WTC11 (cell line): ENCODE measurements at regions not wholly inside any gene's neighbourhood (a gene's known extent, or its start where the extent isn't known, plus 50 kb on each side); places are given as distances from the start of the nearest gene placed in this dataset.

Experiments used
- ATAC-seq: fragments of 200-7000 bp; cut with Tn5 transposase; 2 replicates; pipeline ENCODE4 v1.10.0; 2021; ENCODE audit warnings: mild to moderate bottlenecking, moderate library complexity
- CTCF ChIA-PET: fragments of 300-600 bp; sonication (Branson Sonifier 250); formaldehyde crosslinking; loops from one replicate; lab custom pipeline; 2021; ENCODE audit warnings: antibody characterized with exemption; lab: Charles Lee
- POLR2A ChIA-PET: fragments of 350-600 bp; sonication (Branson Sonifier 250); formaldehyde crosslinking; loops from one replicate; lab custom pipeline; 2021; ENCODE audit warnings: antibody characterized with exemption; lab: Charles Lee
- DNase-seq: peaks from one replicate; pipeline ENCODE4 v3.0.0; 2021; ENCODE audit warnings: low spot score
- H3K27ac Mint-ChIP-seq: 2 replicates; pipeline ENCODE4 v1.8.0; 2021; ENCODE audit warnings: mixed read lengths
- H3K27me3 Mint-ChIP-seq: 2 replicates; pipeline ENCODE4 v1.8.0; 2021; ENCODE audit warnings: low read depth, mild to moderate bottlenecking, moderate library complexity, mixed read lengths
- H3K36me3 Mint-ChIP-seq: 2 replicates; pipeline ENCODE4 v1.8.0; 2021; ENCODE audit warnings: mixed read lengths
- H3K4me1 Mint-ChIP-seq: 2 replicates; pipeline ENCODE4 v1.8.0; 2022; ENCODE audit warnings: mixed read lengths
- H3K4me3 Mint-ChIP-seq: 2 replicates; pipeline ENCODE4 v1.8.0; 2021; ENCODE audit warnings: mild to moderate bottlenecking, moderate library complexity, mixed read lengths
- H3K9me3 Mint-ChIP-seq: 2 replicates; pipeline ENCODE4 v1.8.0; 2021; ENCODE audit warnings: mixed read lengths
- CREM ChIP-seq: sonication (generic); formaldehyde crosslinking; IDR thresholded peaks from 2 replicates; pipeline ENCODE4 v1.8.1; 2022; ENCODE audit warnings: mild to moderate bottlenecking, missing genetic modification reagents, moderate library complexity
- CTCF ChIP-seq: fragments of 200-600 bp; IDR thresholded peaks from 2 replicates; pipeline ENCODE4 v1.8.0; 2022; ENCODE audit warnings: antibody characterized with exemption
- E2F4 ChIP-seq: sonication (generic); formaldehyde crosslinking; IDR thresholded peaks from 2 replicates; pipeline ENCODE4 v1.8.1; 2022; ENCODE audit warnings: low read depth, mild to moderate bottlenecking, moderate library complexity, missing genetic modification reagents, borderline replicate concordance
- HMGXB4 ChIP-seq: sonication (generic); formaldehyde crosslinking; IDR thresholded peaks from 2 replicates; pipeline ENCODE4 v1.8.1; 2023; ENCODE audit warnings: mild to moderate bottlenecking, moderate library complexity, missing genetic modification reagents
- NR2C2 ChIP-seq: sonication (generic); formaldehyde crosslinking; IDR thresholded peaks from 2 replicates; pipeline ENCODE4 v1.8.0; 2022; ENCODE audit warnings: mild to moderate bottlenecking, missing genetic modification reagents
- PREB ChIP-seq: sonication (generic); formaldehyde crosslinking; IDR thresholded peaks from 2 replicates; pipeline ENCODE4 v1.8.1; 2022; ENCODE audit warnings: mild to moderate bottlenecking, missing genetic modification reagents, moderate library complexity, borderline replicate concordance
- STAT6 ChIP-seq: sonication (generic); formaldehyde crosslinking; conservative IDR thresholded peaks from 2 replicates; pipeline ENCODE4 v1.8.1; 2023; ENCODE audit warnings: mild to moderate bottlenecking, low read depth, missing genetic modification reagents, moderate library complexity
- ZNF219 ChIP-seq: sonication (generic); formaldehyde crosslinking; IDR thresholded peaks from 2 replicates; pipeline ENCODE4 v1.8.0; 2023; ENCODE audit warnings: missing genetic modification reagents, mild to moderate bottlenecking, borderline replicate concordance
- ZNF396 ChIP-seq: fragments of 250-450 bp; sonication (Bioruptor Pico); IDR thresholded peaks from 2 replicates; pipeline ENCODE4 v1.8.0; 2021; ENCODE audit warnings: mild to moderate bottlenecking, moderate library complexity, borderline replicate concordance
- ZNF532 ChIP-seq: fragments of 250-450 bp; sonication (Bioruptor Pico); IDR thresholded peaks from 2 replicates; pipeline ENCODE4 v1.9.0; 2021; ENCODE audit warnings: mild to moderate bottlenecking, borderline replicate concordance

GRCh38 chrX:39714471-39714870 is 383.3 kb downstream of the BCOR start (continued):
- TF ChIP-seq CTCF (no peak), CREM (CRISPR knock-in tag) (no peak), STAT6 (CRISPR knock-in tag) (no peak), ZNF396 (CRISPR knock-in tag) (no peak)

- peaks cover 7% of the 10 kb centered on the region for H3K4me1 Mint-ChIP-seq
- POLR2A ChIA-PET: no interaction called here
- H3K27me3 Mint-ChIP-seq: no peaks in the 10 kb centered on the region; the same call in 1 of the 2 replicates
- ATAC-seq (no peak), DNase-seq (no peak)
- peaks cover 8% of the 10 kb centered on the region for H3K9me3 Mint-ChIP-seq
- H3K36me3 Mint-ChIP-seq: no peaks in the 10 kb centered on the region
- no peak overlapping the region for H3K27ac Mint-ChIP-seq
- no peak overlapping the region for H3K4me3 Mint-ChIP-seq
- CTCF ChIA-PET: interaction anchor here (1.1 kb wide), 1 partner anchor 14 kb away, joined by 4 read pairs; no protein-coding TSS in a partner anchor
- no peak for TF ChIP-seq ZNF532 (CRISPR knock-in tag)
- TF ChIP-seq ZNF219: no peak
- TF ChIP-seq E2F4 (CRISPR knock-in tag): no peak
- TF ChIP-seq PREB (CRISPR knock-in tag): no peak
- no peak for TF ChIP-seq NR2C2 (CRISPR knock-in tag)
- no peak for TF ChIP-seq HMGXB4 (CRISPR knock-in tag)
Observed at GRCh38 chrX:39716401-39716800, 381.4 kb downstream of the BCOR start.
